Stomach (tissue), 4 donors: ENCODE measurements at regions not wholly inside any gene's neighbourhood (a gene's known extent, or its start where the extent isn't known, plus 50 kb on each side); places are given as distances from the start of the nearest gene placed in this dataset.

ENCODE experiments used
- EP300 ChIP-seq: sonication (generic); formaldehyde crosslinking; IDR thresholded peaks from one replicate; pipeline ENCODE4 v1.6.1; 2017; ENCODE audit warnings: antibody characterized with exemption
- POLR2A ChIP-seq, 4 donors: fragments of 450-650 bp; IDR thresholded peaks; one replicate each; pipeline ENCODE4 v1.6.1; 2016; ENCODE audit warnings: antibody characterized with exemption in 4 of 4, control low read depth in 2 of 4, mild to moderate bottlenecking in 1 of 4, moderate library complexity in 1 of 4
- TF ChIP-seq, protein P1 (sequence below), 7 experiments: fragments of 450-650 bp in 4 of 7; fragments of 200-600 bp in 3 of 7; sonication (generic) in 3 of 7; IDR thresholded peaks; one replicate each; pipeline ENCODE4 v1.5.1; 2016 to 2019; ENCODE audit warnings: antibody characterized with exemption in 7 of 7, control low read depth in 2 of 7, mild to moderate bottlenecking in 1 of 7

GRCh38 chr3:87997966-87998365 is 60.8 kb downstream of the CGGBP1 start:
- TF ChIP-seq, protein P1, sequence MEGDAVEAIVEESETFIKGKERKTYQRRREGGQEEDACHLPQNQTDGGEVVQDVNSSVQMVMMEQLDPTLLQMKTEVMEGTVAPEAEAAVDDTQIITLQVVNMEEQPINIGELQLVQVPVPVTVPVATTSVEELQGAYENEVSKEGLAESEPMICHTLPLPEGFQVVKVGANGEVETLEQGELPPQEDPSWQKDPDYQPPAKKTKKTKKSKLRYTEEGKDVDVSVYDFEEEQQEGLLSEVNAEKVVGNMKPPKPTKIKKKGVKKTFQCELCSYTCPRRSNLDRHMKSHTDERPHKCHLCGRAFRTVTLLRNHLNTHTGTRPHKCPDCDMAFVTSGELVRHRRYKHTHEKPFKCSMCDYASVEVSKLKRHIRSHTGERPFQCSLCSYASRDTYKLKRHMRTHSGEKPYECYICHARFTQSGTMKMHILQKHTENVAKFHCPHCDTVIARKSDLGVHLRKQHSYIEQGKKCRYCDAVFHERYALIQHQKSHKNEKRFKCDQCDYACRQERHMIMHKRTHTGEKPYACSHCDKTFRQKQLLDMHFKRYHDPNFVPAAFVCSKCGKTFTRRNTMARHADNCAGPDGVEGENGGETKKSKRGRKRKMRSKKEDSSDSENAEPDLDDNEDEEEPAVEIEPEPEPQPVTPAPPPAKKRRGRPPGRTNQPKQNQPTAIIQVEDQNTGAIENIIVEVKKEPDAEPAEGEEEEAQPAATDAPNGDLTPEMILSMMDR (IDR thresholded peaks at IDR 0.05): no peak
- TF ChIP-seq EP300 (no peak), POLR2A (IDR thresholded peaks at IDR 0.05) (no peak)
